ENCODE measurements at regions not wholly inside any gene's neighbourhood (a gene's known extent, or its start where the extent isn't known, plus 50 kb on each side); places are given as distances from the start of the nearest gene placed in this dataset.

DNA sequence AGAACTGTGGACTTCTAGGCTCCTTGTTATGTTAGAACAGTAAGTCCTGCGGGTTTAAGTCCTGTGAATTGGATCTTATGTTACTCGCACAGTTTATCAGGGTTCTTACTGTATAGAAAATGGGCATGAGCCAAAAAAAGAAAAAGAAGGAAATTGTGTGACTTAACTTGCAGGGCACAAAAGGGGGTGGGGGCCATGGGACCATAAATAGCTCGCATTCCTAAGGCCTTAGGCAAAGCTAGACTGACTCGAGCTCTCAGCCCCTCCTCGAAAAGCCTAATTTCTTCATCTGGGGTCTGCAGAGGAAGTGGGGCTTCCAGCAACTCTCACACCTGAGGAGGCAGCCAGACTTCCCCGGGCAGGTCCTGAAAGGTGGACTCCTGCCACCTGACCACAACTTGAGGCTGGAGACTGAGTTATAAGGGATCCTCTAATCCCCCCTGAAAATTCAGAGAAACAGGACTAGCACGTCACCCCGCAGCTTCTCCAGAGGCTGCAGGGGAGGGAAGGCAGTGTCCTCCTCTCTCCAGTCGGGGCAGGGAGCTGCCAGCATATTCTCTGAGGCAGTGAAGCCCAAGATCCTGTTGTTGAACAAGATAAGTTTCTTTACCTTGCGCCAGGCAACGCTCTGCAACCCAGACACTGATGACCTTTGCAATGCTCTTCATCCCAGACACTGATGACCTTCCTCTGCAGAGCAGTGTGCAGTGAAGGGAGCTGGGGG, 280.5 kb downstream of the PCNX1 start:
- TF ChIP-seq, protein P1, sequence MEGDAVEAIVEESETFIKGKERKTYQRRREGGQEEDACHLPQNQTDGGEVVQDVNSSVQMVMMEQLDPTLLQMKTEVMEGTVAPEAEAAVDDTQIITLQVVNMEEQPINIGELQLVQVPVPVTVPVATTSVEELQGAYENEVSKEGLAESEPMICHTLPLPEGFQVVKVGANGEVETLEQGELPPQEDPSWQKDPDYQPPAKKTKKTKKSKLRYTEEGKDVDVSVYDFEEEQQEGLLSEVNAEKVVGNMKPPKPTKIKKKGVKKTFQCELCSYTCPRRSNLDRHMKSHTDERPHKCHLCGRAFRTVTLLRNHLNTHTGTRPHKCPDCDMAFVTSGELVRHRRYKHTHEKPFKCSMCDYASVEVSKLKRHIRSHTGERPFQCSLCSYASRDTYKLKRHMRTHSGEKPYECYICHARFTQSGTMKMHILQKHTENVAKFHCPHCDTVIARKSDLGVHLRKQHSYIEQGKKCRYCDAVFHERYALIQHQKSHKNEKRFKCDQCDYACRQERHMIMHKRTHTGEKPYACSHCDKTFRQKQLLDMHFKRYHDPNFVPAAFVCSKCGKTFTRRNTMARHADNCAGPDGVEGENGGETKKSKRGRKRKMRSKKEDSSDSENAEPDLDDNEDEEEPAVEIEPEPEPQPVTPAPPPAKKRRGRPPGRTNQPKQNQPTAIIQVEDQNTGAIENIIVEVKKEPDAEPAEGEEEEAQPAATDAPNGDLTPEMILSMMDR (IDR thresholded peaks at IDR 0.05; ENCODE audit: unreplicated experiment), result no peak
- Mint-ChIP-seq H3K36me3 (ENCODE audit: insufficient read depth, unreplicated experiment) (no peaks in the 10 kb centered on the region), H3K27me3 (ENCODE audit: insufficient read depth, unreplicated experiment) (peaks cover 10% of the 10 kb centered on the region), H3K9me3 (ENCODE audit: unreplicated experiment) (no peaks in the 10 kb centered on the region), H3K4me1 (ENCODE audit: insufficient read depth, unreplicated experiment) (no peaks in the 10 kb centered on the region), H3K4me3 (ENCODE audit: unreplicated experiment) (no peak overlapping the region), H3K27ac (ENCODE audit: low read depth, unreplicated experiment) (no peak overlapping the region)
- CTCF ChIA-PET, result no interaction called here
- no TSS peak for BruUV-seq (replicated peaks)
- POLR2A ChIA-PET, result no interaction called here
- intact Hi-C loops (cut with micrococcal nuclease), result no loop called here
- DNase-seq (ENCODE audit: unreplicated experiment), result no peak

DNA sequence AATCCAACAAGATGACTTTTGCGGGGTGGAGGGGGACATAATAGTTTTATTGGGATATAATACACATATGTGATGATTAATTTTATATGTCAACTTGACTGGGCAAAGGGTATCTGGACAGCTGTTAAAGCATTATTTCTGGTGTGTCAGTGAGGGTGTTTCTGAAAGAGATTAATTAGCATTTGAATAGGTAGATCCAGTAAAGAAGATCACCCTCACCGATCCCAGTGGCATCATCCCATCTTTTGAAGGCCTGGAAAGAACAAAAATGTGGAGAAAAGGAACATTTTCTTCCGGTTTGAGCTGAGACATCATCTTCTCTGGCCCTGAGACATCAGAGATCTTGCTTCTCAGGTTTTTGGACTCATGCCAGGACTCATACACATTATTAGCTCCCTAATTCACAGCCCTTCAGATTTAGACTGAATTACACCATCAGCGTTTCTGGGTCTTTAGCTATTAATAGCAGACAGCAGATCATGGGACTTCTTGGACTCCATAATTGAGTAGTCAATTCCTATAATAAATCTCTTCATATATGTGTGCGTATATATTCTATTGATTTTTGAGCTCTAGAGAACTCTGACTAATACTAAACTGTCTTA, 283.6 kb downstream of the PCNX1 start:
- CTCF ChIA-PET, result interaction anchor here (0.6 kb wide), 1 partner anchor 483 kb away, joined by 4 read pairs; no protein-coding TSS in a partner anchor
- Mint-ChIP-seq H3K36me3 (ENCODE audit: insufficient read depth, unreplicated experiment) (no peaks in the 10 kb centered on the region), H3K4me3 (ENCODE audit: unreplicated experiment) (no peak overlapping the region), H3K27me3 (ENCODE audit: insufficient read depth, unreplicated experiment) (peaks cover 10% of the 10 kb centered on the region), H3K9me3 (ENCODE audit: unreplicated experiment) (no peaks in the 10 kb centered on the region), H3K27ac (ENCODE audit: low read depth, unreplicated experiment) (no peak overlapping the region), H3K4me1 (ENCODE audit: insufficient read depth, unreplicated experiment) (no peaks in the 10 kb centered on the region)
- no TSS peak for BruUV-seq (replicated peaks)
- intact Hi-C loops (cut with micrococcal nuclease), result no loop called here
- TF ChIP-seq, protein P1 (IDR thresholded peaks at IDR 0.05; ENCODE audit: unreplicated experiment), result no peak
- POLR2A ChIA-PET, result no interaction called here
- no peak for DNase-seq (ENCODE audit: unreplicated experiment)

DNA sequence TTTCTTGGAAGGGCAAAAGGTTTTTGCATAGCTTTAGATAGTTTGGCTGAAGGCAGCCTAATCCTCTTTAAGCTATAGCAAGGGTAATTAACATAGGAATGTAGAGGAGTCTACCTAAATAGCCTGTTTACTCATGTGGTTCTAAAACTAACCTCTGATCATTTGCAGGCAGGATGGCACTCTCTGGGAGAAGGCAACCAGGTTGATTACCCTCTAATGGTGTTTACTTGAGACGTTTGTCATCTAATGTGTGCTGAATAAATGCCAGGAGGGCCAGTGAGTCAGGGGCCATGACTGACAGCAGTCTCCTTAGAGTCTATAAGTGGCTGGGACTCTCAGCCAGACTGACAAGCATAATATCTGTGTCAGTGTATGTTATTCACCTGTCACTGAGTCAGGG, 286.4 kb downstream of the PCNX1 start:
- no peak overlapping the region for H3K4me3 Mint-ChIP-seq (ENCODE audit: unreplicated experiment)
- no peaks in the 10 kb centered on the region for H3K36me3 Mint-ChIP-seq (ENCODE audit: insufficient read depth, unreplicated experiment)
- intact Hi-C loops (cut with micrococcal nuclease), result no loop called here
- POLR2A ChIA-PET, result no interaction called here
- BruUV-seq (replicated peaks), result no TSS peak
- H3K4me1 Mint-ChIP-seq (ENCODE audit: insufficient read depth, unreplicated experiment), result no peaks in the 10 kb centered on the region
- peaks cover 10% of the 10 kb centered on the region for H3K27me3 Mint-ChIP-seq (ENCODE audit: insufficient read depth, unreplicated experiment)
- TF ChIP-seq, protein P1 (IDR thresholded peaks at IDR 0.05; ENCODE audit: unreplicated experiment), result no peak
- DNase-seq (ENCODE audit: unreplicated experiment), result peak; percentile 16
- no peak overlapping the region for H3K27ac Mint-ChIP-seq (ENCODE audit: low read depth, unreplicated experiment)
- H3K9me3 Mint-ChIP-seq (ENCODE audit: unreplicated experiment), result no peaks in the 10 kb centered on the region
- CTCF ChIA-PET, result no interaction called here

- Mint-ChIP-seq H3K4me1 (ENCODE audit: insufficient read depth, unreplicated experiment) (no peaks in the 10 kb centered on the region), H3K36me3 (ENCODE audit: insufficient read depth, unreplicated experiment) (no peaks in the 10 kb centered on the region), H3K9me3 (ENCODE audit: unreplicated experiment) (no peaks in the 10 kb centered on the region), H3K27ac (ENCODE audit: low read depth, unreplicated experiment) (no peak overlapping the region), H3K4me3 (ENCODE audit: unreplicated experiment) (no peak overlapping the region), H3K27me3 (ENCODE audit: insufficient read depth, unreplicated experiment) (peaks cover 10% of the 10 kb centered on the region)
- ChIA-PET POLR2A (no interaction called here), CTCF (no interaction called here)
- BruUV-seq (replicated peaks), result no TSS peak
- DNase-seq (ENCODE audit: unreplicated experiment), result no peak
- intact Hi-C loops (cut with micrococcal nuclease), result no loop called here
- TF ChIP-seq, protein P1 (IDR thresholded peaks at IDR 0.05; ENCODE audit: unreplicated experiment), result no peak
These were observed 287.0 kb downstream of the PCNX1 start for GRCh38 chr14:71194251-71194650.

All from MCF 10A (cell line).